ENCODE measurements at regions not wholly inside any gene's neighbourhood (a gene's known extent, or its start where the extent isn't known, plus 50 kb on each side); places are given as distances from the start of the nearest gene placed in this dataset.

DNA sequence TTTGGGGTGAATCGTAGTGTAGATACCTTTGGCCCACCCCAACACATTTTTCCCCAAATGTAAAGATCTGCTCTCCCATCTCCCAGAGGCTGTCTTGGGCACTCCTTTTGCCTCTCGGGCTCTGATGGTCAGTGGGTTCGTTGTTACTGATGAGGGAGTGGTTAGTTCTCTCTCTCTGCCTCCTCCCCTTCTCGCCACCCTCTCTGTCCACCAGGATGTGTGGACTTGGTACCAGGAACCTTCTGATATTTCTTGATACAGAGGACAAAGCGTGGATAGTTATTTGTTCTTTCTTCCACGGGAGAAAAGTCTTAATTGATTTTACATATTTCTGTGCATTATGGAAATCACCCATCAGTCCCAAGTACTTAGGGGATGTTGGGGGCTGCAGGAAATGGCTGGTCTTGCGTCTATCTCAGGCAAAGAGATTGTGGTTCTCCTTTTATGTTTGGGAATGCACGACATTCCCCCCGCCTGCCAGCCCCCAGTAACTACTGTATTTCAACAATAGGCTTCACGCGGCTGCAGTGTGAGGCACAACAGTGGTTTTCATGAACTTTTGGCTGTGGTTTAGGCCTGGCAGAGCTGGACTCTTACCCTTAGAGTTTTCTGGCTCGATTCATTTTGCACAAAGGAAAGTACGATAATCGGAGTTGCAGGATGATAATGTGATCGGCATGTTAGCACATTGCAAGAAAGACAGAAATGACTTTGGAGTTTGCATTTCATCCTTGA is 79.0 kb upstream of the ZNF536 start:
- no peak overlapping the region for H3K4me3 ChIP-seq
- no peaks in the 10 kb centered on the region for H3K36me3 ChIP-seq
- TF ChIP-seq POLR2A (IDR thresholded peaks at IDR 0.05) (no peak), POLR2AphosphoS5 (IDR thresholded peaks at IDR 0.05; ENCODE audit: insufficient read depth in 1 of 2, low read depth in 1 of 2) (no peak)
- TF ChIP-seq, protein P1, sequence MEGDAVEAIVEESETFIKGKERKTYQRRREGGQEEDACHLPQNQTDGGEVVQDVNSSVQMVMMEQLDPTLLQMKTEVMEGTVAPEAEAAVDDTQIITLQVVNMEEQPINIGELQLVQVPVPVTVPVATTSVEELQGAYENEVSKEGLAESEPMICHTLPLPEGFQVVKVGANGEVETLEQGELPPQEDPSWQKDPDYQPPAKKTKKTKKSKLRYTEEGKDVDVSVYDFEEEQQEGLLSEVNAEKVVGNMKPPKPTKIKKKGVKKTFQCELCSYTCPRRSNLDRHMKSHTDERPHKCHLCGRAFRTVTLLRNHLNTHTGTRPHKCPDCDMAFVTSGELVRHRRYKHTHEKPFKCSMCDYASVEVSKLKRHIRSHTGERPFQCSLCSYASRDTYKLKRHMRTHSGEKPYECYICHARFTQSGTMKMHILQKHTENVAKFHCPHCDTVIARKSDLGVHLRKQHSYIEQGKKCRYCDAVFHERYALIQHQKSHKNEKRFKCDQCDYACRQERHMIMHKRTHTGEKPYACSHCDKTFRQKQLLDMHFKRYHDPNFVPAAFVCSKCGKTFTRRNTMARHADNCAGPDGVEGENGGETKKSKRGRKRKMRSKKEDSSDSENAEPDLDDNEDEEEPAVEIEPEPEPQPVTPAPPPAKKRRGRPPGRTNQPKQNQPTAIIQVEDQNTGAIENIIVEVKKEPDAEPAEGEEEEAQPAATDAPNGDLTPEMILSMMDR (IDR thresholded peaks at IDR 0.05) = no peak
- DNase-seq (ENCODE audit: extremely low spot score in 2 of 2) = no peak
- H3K9me3 ChIP-seq = no peaks in the 10 kb centered on the region
- intact Hi-C loops (cut with DNase I) = no loop called here
- H3K27ac ChIP-seq = no peak overlapping the region
- H3K4me1 ChIP-seq = no peaks in the 10 kb centered on the region
- H3K27me3 ChIP-seq = no peaks in the 10 kb centered on the region

GRCh38 chr19:30297969-30298368 is 74.2 kb upstream of the ZNF536 start:
- Histone ChIP-seq H3K4me1 (no peaks in the 10 kb centered on the region), H3K4me3 (no peak overlapping the region), H3K27ac (no peak overlapping the region), H3K27me3 (no peaks in the 10 kb centered on the region), H3K9me3 (no peaks in the 10 kb centered on the region), H3K36me3 (no peaks in the 10 kb centered on the region)
- intact Hi-C loops (cut with DNase I) = no loop called here
- DNase-seq (ENCODE audit: extremely low spot score in 2 of 2) = no peak
- TF ChIP-seq, protein P1 (IDR thresholded peaks at IDR 0.05) = no peak
- TF ChIP-seq POLR2A (IDR thresholded peaks at IDR 0.05) (no peak), POLR2AphosphoS5 (IDR thresholded peaks at IDR 0.05; ENCODE audit: insufficient read depth in 1 of 2, low read depth in 1 of 2) (no peak)

DNA sequence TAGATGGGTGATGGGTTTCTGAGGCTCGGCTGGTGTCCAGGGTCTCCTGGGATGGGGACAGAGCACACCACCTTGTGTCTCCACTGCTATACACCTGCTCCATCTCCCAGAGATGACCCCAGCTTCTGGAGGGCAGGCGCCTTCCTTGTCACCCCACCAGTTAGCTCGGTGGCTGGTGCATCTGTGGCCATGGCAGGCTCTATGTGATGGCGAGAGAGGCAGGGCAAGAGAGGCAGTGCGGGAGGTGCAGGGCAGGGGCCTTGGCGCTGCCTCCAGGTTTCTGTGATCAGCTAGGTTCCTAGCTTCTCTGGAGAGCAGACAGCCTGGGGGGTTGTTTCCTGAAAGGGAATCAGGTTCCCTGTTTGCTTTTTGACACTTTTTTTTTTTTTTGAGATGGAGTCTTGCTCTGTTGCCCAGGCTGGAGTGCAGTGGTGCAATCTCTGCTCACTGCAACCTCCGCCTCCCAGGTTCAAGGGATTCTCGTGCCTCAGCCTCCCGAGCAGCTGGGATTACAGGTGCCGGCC is 69.0 kb upstream of the ZNF536 start:
- Histone ChIP-seq H3K27ac (no peak overlapping the region), H3K4me3 (no peak overlapping the region), H3K4me1 (no peaks in the 10 kb centered on the region), H3K9me3 (no peaks in the 10 kb centered on the region), H3K27me3 (no peaks in the 10 kb centered on the region), H3K36me3 (no peaks in the 10 kb centered on the region)
- DNase-seq (ENCODE audit: extremely low spot score in 2 of 2) = no peak
- TF ChIP-seq POLR2AphosphoS5 (IDR thresholded peaks at IDR 0.05; ENCODE audit: insufficient read depth in 1 of 2, low read depth in 1 of 2) (no peak), POLR2A (IDR thresholded peaks at IDR 0.05) (no peak)
- intact Hi-C loops (cut with DNase I) = no loop called here

- H3K36me3 ChIP-seq = no peaks in the 10 kb centered on the region
- TF ChIP-seq POLR2A (IDR thresholded peaks at IDR 0.05) = no peak
- TF ChIP-seq, protein P1 (IDR thresholded peaks at IDR 0.05) = no peak
- H3K9me3 ChIP-seq = no peaks in the 10 kb centered on the region
- H3K27me3 ChIP-seq = no peaks in the 10 kb centered on the region
- H3K4me1 ChIP-seq = no peaks in the 10 kb centered on the region
- H3K27ac ChIP-seq = no peak overlapping the region
- no peak for DNase-seq (ENCODE audit: extremely low spot score in 2 of 2)
- H3K4me3 ChIP-seq = no peak overlapping the region
- intact Hi-C loops (cut with DNase I) = no loop called here
These were observed 67.6 kb upstream of the ZNF536 start for GRCh38 chr19:30304540-30304939.

- TF ChIP-seq POLR2A (IDR thresholded peaks at IDR 0.05) (no peak), POLR2AphosphoS5 (IDR thresholded peaks at IDR 0.05; ENCODE audit: insufficient read depth in 1 of 2, low read depth in 1 of 2) (no peak)
- TF ChIP-seq, protein P1 (IDR thresholded peaks at IDR 0.05) = no peak
- H3K4me1 ChIP-seq = no peaks in the 10 kb centered on the region
- no peaks in the 10 kb centered on the region for H3K27me3 ChIP-seq
- intact Hi-C loops (cut with DNase I) = no loop called here
- no peak overlapping the region for H3K4me3 ChIP-seq
- no peak overlapping the region for H3K27ac ChIP-seq
- H3K36me3 ChIP-seq = no peaks in the 10 kb centered on the region
- no peak for DNase-seq (ENCODE audit: extremely low spot score in 2 of 2)
- H3K9me3 ChIP-seq = no peaks in the 10 kb centered on the region
These were observed 66.7 kb upstream of the ZNF536 start for GRCh38 chr19:30305346-30306060.
